GM06990 (cell line): ENCODE measurements at regions not wholly inside any gene's neighbourhood (a gene's known extent, or its start where the extent isn't known, plus 50 kb on each side); places are given as distances from the start of the nearest gene placed in this dataset.
"Not testable (repeated sequence)": the region's sequence is repeated elsewhere in the genome, so short reads cannot be mapped to it uniquely, and the experiment has no call there.

Experiments
- DNase-seq: peaks from one replicate; pipeline ENCODE4 v3.0.0-alpha.2; 2011; ENCODE audit not compliant: insufficient read length; ENCODE audit errors: extremely low read depth
- H3K27me3 ChIP-seq: replicated peaks from 2 replicates; pipeline ENCODE4 v1.6.0; 2011; ENCODE audit warnings: low read length; ENCODE audit not compliant: control insufficient read depth, insufficient read depth
- H3K36me3 ChIP-seq: 2 replicates; pipeline ENCODE4 v1.5.1; 2011; ENCODE audit warnings: low read length; ENCODE audit not compliant: control insufficient read depth, insufficient read depth
- H3K4me3 ChIP-seq: replicated peaks from 2 replicates; pipeline ENCODE4 v1.5.1; 2011; ENCODE audit warnings: low read depth, mild to moderate bottlenecking, control low read depth, low read length
- CTCF ChIP-seq: IDR thresholded peaks from 2 replicates; pipeline ENCODE4 v1.5.1; 2011; ENCODE audit warnings: low read length, control low read depth, mild to moderate bottlenecking, inconsistent platforms; ENCODE audit not compliant: insufficient read depth, poor library complexity, severe bottlenecking

- Histone ChIP-seq H3K36me3 (no peaks in the 10 kb centered on the region), H3K4me3 (no peak overlapping the region), H3K27me3 (no peaks in the 10 kb centered on the region)
- TF ChIP-seq CTCF, result no peak
- DNase-seq, result no peak
Measured at GRCh38 chr7:81831883-81832282, 62.0 kb upstream of the HGF start.

DNA sequence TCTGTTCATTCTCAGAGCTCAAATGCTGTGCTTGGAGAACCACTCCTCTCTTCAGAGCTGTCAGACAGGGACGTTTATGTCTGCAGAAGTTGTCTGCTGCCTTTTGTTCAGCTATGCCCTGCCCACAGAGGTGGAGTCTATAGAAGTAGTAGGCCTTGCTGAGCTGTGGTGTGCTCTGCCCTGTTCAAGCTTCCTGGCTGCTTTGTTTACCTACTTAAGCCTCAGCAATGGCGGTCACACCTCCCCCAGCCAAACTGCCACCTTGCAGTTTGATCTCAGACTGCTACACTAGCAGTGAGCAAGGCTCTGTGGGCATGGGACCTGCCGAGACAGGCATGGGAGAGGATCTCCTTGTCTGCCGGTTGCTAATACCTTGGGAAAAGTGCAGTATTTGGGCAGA, 59.7 kb upstream of the HGF start:
- not testable (repeated sequence) for H3K36me3 ChIP-seq, H3K4me3 ChIP-seq, H3K27me3 ChIP-seq, DNase-seq

DNA sequence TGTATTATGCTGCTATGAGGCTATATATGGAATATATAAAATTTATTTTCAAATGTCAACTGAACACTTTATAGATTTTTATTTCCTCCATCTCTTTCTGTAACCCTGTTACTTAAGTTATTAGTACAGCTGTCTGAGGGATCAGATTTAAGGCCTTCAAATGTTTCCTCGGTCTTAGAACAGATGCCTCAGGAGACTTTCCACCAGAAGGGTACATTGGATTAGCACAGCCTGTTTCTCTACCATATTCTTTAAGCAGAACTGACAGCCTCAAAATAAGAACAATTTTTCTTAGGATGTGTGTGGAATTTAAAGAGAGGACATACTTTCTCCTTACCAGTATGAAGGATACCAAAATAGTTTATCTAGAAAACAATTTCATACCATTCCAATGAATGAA, 53.0 kb upstream of the HGF start:
- H3K27me3 ChIP-seq, result no peaks in the 10 kb centered on the region
- H3K36me3 ChIP-seq, result no peaks in the 10 kb centered on the region
- H3K4me3 ChIP-seq, result no peak overlapping the region
- TF ChIP-seq CTCF, result no peak
- DNase-seq, result no peak

GRCh38 chr7:81819861-81820260, 50.0 kb upstream of the HGF start:
- DNase-seq, result no peak
- no peaks in the 10 kb centered on the region for H3K36me3 ChIP-seq
- no peak overlapping the region for H3K4me3 ChIP-seq
- no peak for TF ChIP-seq CTCF
- no peaks in the 10 kb centered on the region for H3K27me3 ChIP-seq
